SK-N-SH (cell line): ENCODE measurements at regions not wholly inside any gene's neighbourhood (a gene's known extent, or its start where the extent isn't known, plus 50 kb on each side); places are given as distances from the start of the nearest gene placed in this dataset.

Experiments
- CTCF ChIA-PET: fragments of 300-600, 350-600 bp; formaldehyde crosslinking; extraction: SDS; loops from one replicate; lab custom pipeline; 2021; lab: Yijun Ruan, JAX
- POLR2A ChIA-PET: fragments of 350-600 bp; sonication (Branson Sonifier 250); formaldehyde crosslinking; extraction: SDS; loops from one replicate; lab custom pipeline; 2020; ENCODE audit warnings: antibody characterized with exemption, inconsistent platforms; lab: Yijun Ruan, JAX
- DNase-seq: peaks from one replicate; pipeline ENCODE4 v3.0.0; 2012
- H2AFZ ChIP-seq: fragments of 200-600 bp; sonication (generic); 2 replicates; pipeline ENCODE4 v1.8.1; 2016; ENCODE audit warnings: antibody characterized with exemption, mild to moderate bottlenecking, low read depth
- H3F3A ChIP-seq: fragments of 200-600 bp; sonication (generic); replicated peaks from 2 replicates; pipeline ENCODE3; 2016; ENCODE audit warnings: antibody characterized with exemption, mild to moderate bottlenecking; ENCODE audit not compliant: insufficient read depth
- H3K27ac ChIP-seq, 2 experiments: fragments of 200-500 bp in 1 of 2; fragments of 200-600 bp in 1 of 2; sonication (Bioruptor generic) in 1 of 2; sonication (generic), shearing (Covaris generic) in 1 of 2; 2 replicates each; pipeline versions ENCODE4 v1.5.1 to v1.6.1; 2014 to 2016; ENCODE audit warnings: low read depth in 2 of 2, inconsistent platforms in 1 of 2, low read length in 1 of 2, mild to moderate bottlenecking in 1 of 2, mixed read lengths in 1 of 2
- H3K27me3 ChIP-seq: fragments of 200-600 bp; sonication (generic), shearing (Covaris generic); 2 replicates; pipeline ENCODE4 v1.6.1; 2016; ENCODE audit warnings: mixed run types; ENCODE audit not compliant: insufficient read depth
- H3K36me3 ChIP-seq, 2 experiments: fragments of 200-500 bp in 1 of 2; fragments of 200-600 bp in 1 of 2; sonication (Bioruptor generic) in 1 of 2; sonication (generic) in 1 of 2; replicated peaks in 1 of 2; 2 replicates each; pipeline versions ENCODE3 to v1.5.1; 2014 to 2016; ENCODE audit warnings: low read length in 1 of 2, mild to moderate bottlenecking in 1 of 2; ENCODE audit not compliant: insufficient read depth in 2 of 2, control insufficient read depth in 1 of 2
- H3K4me1 ChIP-seq, 2 experiments: fragments of 200-500 bp in 1 of 2; fragments of 200-600 bp in 1 of 2; sonication (Bioruptor generic) in 1 of 2; sonication (generic), shearing (Covaris generic) in 1 of 2; 2 replicates each; pipeline versions ENCODE4 v1.5.1 to v1.6.1; 2014 to 2016; ENCODE audit warnings: low read depth in 1 of 2, low read length in 1 of 2, mixed run types in 1 of 2; ENCODE audit not compliant: insufficient read depth in 2 of 2, control insufficient read depth in 1 of 2
- H3K4me2 ChIP-seq: fragments of 200-600 bp; sonication (generic), shearing (Covaris generic); 2 replicates; pipeline ENCODE4 v1.6.1; 2017; ENCODE audit warnings: mixed run types
- H3K4me3 ChIP-seq, 2 experiments: fragments of 200-500 bp in 1 of 2; fragments of 200-600 bp in 1 of 2; sonication (Bioruptor generic) in 1 of 2; sonication (generic), shearing (Covaris generic) in 1 of 2; 2 replicates each; pipeline versions ENCODE4 v1.5.1 to v1.8.1; 2014 to 2016; ENCODE audit warnings: low read depth in 2 of 2, inconsistent platforms in 1 of 2, low read length in 1 of 2, mild to moderate bottlenecking in 1 of 2, mixed read lengths in 1 of 2, moderate library complexity in 1 of 2
- H3K79me2 ChIP-seq: fragments of 200-600 bp; sonication (generic); 2 replicates; pipeline ENCODE4 v1.8.1; 2017; ENCODE audit warnings: mild to moderate bottlenecking; ENCODE audit not compliant: insufficient read depth
- H3K9ac ChIP-seq: fragments of 200-600 bp; sonication (generic); 2 replicates; pipeline ENCODE4 v1.6.1; 2017; ENCODE audit warnings: mixed run types
- H3K9me2 ChIP-seq: fragments of 200-600 bp; sonication (generic); 2 replicates; pipeline ENCODE4 v1.6.1; 2017; ENCODE audit warnings: mixed run types
- H3K9me3 ChIP-seq: fragments of 200-600 bp; sonication (generic); 2 replicates; pipeline ENCODE4 v1.6.1; 2017; ENCODE audit warnings: mixed run types, mild to moderate bottlenecking, moderate library complexity
- H4K20me1 ChIP-seq: fragments of 200-600 bp; sonication (generic); 2 replicates; pipeline ENCODE4 v1.6.1; 2017; ENCODE audit warnings: mild to moderate bottlenecking, mixed run types; ENCODE audit not compliant: insufficient read depth
- CHD2 ChIP-seq: fragments of 150-350 bp; IDR thresholded peaks from 2 replicates; pipeline ENCODE4 v1.6.1; 2018; ENCODE audit warnings: low read length; ENCODE audit not compliant: partially characterized antibody
- ELF1 ChIP-seq: IDR thresholded peaks from 2 replicates; pipeline ENCODE4 v1.4.0; 2012
- EZH2phosphoT487 ChIP-seq: fragments of 200-600 bp; sonication (generic); IDR thresholded peaks from 2 replicates; pipeline ENCODE4 v1.6.1; 2017; ENCODE audit warnings: low read depth, mixed run types, mild to moderate bottlenecking, antibody characterized with exemption, moderate library complexity, borderline replicate concordance
- FOXJ3 ChIP-seq: sonication (generic); formaldehyde crosslinking; IDR thresholded peaks from 2 replicates; pipeline ENCODE4 v1.5.1; 2020; ENCODE audit warnings: mild to moderate bottlenecking, missing genetic modification reagents
- GABPA ChIP-seq: IDR thresholded peaks from 2 replicates; pipeline ENCODE4 v1.4.0; 2012; ENCODE audit warnings: low read depth, mild to moderate bottlenecking
- NFIC ChIP-seq: IDR thresholded peaks from 2 replicates; pipeline ENCODE4 v1.4.0; 2012; ENCODE audit warnings: borderline replicate concordance
- NRF1 ChIP-seq: IDR thresholded peaks from 2 replicates; pipeline ENCODE4 v1.6.1; 2012; ENCODE audit warnings: low read depth, mild to moderate bottlenecking, low read length
- POLR2AphosphoS5 ChIP-seq: IDR thresholded peaks from 2 replicates; pipeline ENCODE4 v1.6.1; 2012; ENCODE audit warnings: low read depth, low read length
- RAD21 ChIP-seq: IDR thresholded peaks from 2 replicates; pipeline ENCODE4 v1.6.1; 2012; ENCODE audit warnings: mild to moderate bottlenecking, low read length
- RCOR1 ChIP-seq: fragments of 150-350 bp; IDR thresholded peaks from 2 replicates; pipeline ENCODE4 v1.6.1; 2017; ENCODE audit warnings: antibody characterized with exemption, low read length
- RXRA ChIP-seq: IDR thresholded peaks from 2 replicates; pipeline ENCODE4 v1.4.0; 2012; ENCODE audit warnings: low read depth, mild to moderate bottlenecking, borderline replicate concordance
- SIN3A ChIP-seq: IDR thresholded peaks from 2 replicates; pipeline ENCODE4 v1.6.1; 2012; ENCODE audit warnings: low read depth, mild to moderate bottlenecking, low read length, moderate library complexity, borderline replicate concordance
- TEAD4 ChIP-seq: IDR thresholded peaks from 2 replicates; pipeline ENCODE4 v1.4.0; 2012; ENCODE audit warnings: mild to moderate bottlenecking, borderline replicate concordance; ENCODE audit not compliant: insufficient read depth
- YY1 ChIP-seq: IDR thresholded peaks from 2 replicates; pipeline ENCODE4 v1.4.0; 2012; ENCODE audit warnings: low read depth, mild to moderate bottlenecking
- WGBS: methylation state at CpG from one replicate; pipeline ENCODE4 v1.1.6; 2017; ENCODE audit warnings: low lambda C conversion rate; 5-methylcytosine and 5-hydroxymethylcytosine counted together
- TF ChIP-seq, protein P1 (sequence below): IDR thresholded peaks from 2 replicates; pipeline ENCODE4 v1.4.0; 2012; ENCODE audit warnings: low read depth, borderline replicate concordance
- TF ChIP-seq, protein P2 (sequence below): IDR thresholded peaks from 2 replicates; pipeline ENCODE4; 2012
- TF ChIP-seq, protein P3 (sequence below): fragments of 150-350 bp; IDR thresholded peaks from 2 replicates; pipeline ENCODE4 v1.6.1; 2017; ENCODE audit warnings: antibody characterized with exemption, low read length, low read depth, borderline replicate concordance
- TF ChIP-seq, protein P4 (sequence below): fragments of 150-350 bp; IDR thresholded peaks from 2 replicates; pipeline ENCODE4 v1.6.1; 2016; ENCODE audit warnings: mild to moderate bottlenecking, low read depth, low read length
- TF ChIP-seq, protein P5 (sequence below): IDR thresholded peaks from 2 replicates; pipeline ENCODE4 v1.4.0; 2012; ENCODE audit warnings: low read depth, borderline replicate concordance

DNA sequence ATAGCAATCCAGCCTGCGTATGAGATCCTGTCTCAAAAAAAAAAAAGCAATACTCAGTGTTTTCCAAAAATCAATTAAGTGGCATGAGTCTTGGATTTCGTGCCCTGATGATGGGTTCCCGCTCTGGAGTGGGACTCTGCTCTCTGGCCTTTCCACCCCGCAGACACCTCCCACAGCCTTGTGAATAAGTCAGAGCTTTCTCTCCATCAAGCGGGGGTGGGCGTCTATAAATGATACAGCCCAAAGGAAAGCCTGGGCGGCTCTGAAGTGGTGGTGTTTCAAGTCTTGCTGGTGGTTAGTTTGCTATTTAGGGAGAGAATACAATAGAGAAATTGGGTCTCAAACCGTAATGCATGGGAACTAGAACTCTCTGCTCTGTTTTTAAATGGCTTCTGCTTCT, 52.5 kb upstream of the TAGAP start:
- no peak for DNase-seq
- 71% methylated on average over 8 of the region's 8 CpGs for WGBS
- TF ChIP-seq NFIC (no peak), RCOR1 (no peak), RAD21 (no peak), TEAD4 (no peak), EZH2phosphoT487 (no peak), GABPA (no peak), POLR2AphosphoS5 (no peak), RXRA (no peak), NRF1 (no peak), CHD2 (no peak), ELF1 (no peak), YY1 (no peak), SIN3A (no peak), FOXJ3 (CRISPR knock-in tag) (no peak)
- TF ChIP-seq, protein P1, sequence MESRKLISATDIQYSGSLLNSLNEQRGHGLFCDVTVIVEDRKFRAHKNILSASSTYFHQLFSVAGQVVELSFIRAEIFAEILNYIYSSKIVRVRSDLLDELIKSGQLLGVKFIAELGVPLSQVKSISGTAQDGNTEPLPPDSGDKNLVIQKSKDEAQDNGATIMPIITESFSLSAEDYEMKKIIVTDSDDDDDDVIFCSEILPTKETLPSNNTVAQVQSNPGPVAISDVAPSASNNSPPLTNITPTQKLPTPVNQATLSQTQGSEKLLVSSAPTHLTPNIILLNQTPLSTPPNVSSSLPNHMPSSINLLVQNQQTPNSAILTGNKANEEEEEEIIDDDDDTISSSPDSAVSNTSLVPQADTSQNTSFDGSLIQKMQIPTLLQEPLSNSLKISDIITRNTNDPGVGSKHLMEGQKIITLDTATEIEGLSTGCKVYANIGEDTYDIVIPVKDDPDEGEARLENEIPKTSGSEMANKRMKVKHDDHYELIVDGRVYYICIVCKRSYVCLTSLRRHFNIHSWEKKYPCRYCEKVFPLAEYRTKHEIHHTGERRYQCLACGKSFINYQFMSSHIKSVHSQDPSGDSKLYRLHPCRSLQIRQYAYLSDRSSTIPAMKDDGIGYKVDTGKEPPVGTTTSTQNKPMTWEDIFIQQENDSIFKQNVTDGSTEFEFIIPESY: no peak
- TF ChIP-seq, protein P2, sequence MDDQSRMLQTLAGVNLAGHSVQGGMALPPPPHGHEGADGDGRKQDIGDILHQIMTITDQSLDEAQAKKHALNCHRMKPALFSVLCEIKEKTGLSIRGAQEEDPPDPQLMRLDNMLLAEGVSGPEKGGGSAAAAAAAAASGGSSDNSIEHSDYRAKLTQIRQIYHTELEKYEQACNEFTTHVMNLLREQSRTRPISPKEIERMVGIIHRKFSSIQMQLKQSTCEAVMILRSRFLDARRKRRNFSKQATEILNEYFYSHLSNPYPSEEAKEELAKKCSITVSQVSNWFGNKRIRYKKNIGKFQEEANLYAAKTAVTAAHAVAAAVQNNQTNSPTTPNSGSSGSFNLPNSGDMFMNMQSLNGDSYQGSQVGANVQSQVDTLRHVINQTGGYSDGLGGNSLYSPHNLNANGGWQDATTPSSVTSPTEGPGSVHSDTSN: no peak
- TF ChIP-seq, protein P3, sequence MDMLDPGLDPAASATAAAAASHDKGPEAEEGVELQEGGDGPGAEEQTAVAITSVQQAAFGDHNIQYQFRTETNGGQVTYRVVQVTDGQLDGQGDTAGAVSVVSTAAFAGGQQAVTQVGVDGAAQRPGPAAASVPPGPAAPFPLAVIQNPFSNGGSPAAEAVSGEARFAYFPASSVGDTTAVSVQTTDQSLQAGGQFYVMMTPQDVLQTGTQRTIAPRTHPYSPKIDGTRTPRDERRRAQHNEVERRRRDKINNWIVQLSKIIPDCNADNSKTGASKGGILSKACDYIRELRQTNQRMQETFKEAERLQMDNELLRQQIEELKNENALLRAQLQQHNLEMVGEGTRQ: no peak
- TF ChIP-seq, protein P4, sequence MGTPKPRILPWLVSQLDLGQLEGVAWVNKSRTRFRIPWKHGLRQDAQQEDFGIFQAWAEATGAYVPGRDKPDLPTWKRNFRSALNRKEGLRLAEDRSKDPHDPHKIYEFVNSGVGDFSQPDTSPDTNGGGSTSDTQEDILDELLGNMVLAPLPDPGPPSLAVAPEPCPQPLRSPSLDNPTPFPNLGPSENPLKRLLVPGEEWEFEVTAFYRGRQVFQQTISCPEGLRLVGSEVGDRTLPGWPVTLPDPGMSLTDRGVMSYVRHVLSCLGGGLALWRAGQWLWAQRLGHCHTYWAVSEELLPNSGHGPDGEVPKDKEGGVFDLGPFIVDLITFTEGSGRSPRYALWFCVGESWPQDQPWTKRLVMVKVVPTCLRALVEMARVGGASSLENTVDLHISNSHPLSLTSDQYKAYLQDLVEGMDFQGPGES: no peak
- TF ChIP-seq, protein P5, sequence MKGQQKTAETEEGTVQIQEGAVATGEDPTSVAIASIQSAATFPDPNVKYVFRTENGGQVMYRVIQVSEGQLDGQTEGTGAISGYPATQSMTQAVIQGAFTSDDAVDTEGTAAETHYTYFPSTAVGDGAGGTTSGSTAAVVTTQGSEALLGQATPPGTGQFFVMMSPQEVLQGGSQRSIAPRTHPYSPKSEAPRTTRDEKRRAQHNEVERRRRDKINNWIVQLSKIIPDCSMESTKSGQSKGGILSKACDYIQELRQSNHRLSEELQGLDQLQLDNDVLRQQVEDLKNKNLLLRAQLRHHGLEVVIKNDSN: no peak
- TF ChIP-seq, all 33 proteins: peak for 0
- Histone ChIP-seq H3K79me2 (no peaks in the 10 kb centered on the region), H3K4me3 (no peak overlapping the region), H3K27ac (no peak overlapping the region), H3K9me3 (no peaks in the 10 kb centered on the region), H3K36me3 (no peaks in the 10 kb centered on the region), H4K20me1 (no peaks in the 10 kb centered on the region), H3F3A (no peaks in the 10 kb centered on the region), H3K27me3 (peaks cover 2% of the 10 kb centered on the region; the same call in 1 of the 2 replicates), H2AFZ (no peak overlapping the region), H3K4me2 (no peak overlapping the region), H3K4me1 (no peaks in the 10 kb centered on the region; a peak in 1 of 4 replicates), H3K9me2 (no peaks in the 10 kb centered on the region), H3K9ac (no peak overlapping the region)
- POLR2A ChIA-PET: no interaction called here
- CTCF ChIA-PET: interaction anchor here (1.0 to 2.0 kb wide), 2 partner anchors 37 to 393 kb away, joined by 3 to 7 read pairs; no protein-coding TSS in a partner anchor
